ENCODE measurements at regions not wholly inside any gene's neighbourhood (a gene's known extent, or its start where the extent isn't known, plus 50 kb on each side); places are given as distances from the start of the nearest gene placed in this dataset.

GRCh38 chr2:41737888-41738287 is 309.9 kb upstream of the PKDCC start:
- no peak for DNase-seq

- DNase-seq, result no peak
Observed at GRCh38 chr2:41741951-41742595, 305.7 kb upstream of the PKDCC start.

- no peak for DNase-seq
Observed at GRCh38 chr2:41743324-41743723, 304.5 kb upstream of the PKDCC start.

GRCh38 chr2:41750829-41751228 is 297.0 kb upstream of the PKDCC start:
- DNase-seq, result no peak

- no peak for DNase-seq
Observed at GRCh38 chr2:41759880-41760279, 287.9 kb upstream of the PKDCC start.

GRCh38 chr2:41763141-41763540 is 284.7 kb upstream of the PKDCC start:
- DNase-seq, result no peak

GRCh38 chr2:41764131-41764530 is 283.7 kb upstream of the PKDCC start:
- peak in 1 of 2 experiments; percentile 21 for DNase-seq

GRCh38 chr2:41764919-41765318 is 282.9 kb upstream of the PKDCC start:
- no peak for DNase-seq

GRCh38 chr2:41768310-41768709 is 279.5 kb upstream of the PKDCC start:
- no peak for DNase-seq

- DNase-seq, result no peak
Observed at GRCh38 chr2:41771710-41772109, 276.1 kb upstream of the PKDCC start.

GRCh38 chr2:41772697-41773096 is 275.1 kb upstream of the PKDCC start:
- DNase-seq, result no peak

- no peak for DNase-seq
Observed at GRCh38 chr2:41774011-41774605, 273.7 kb upstream of the PKDCC start.

GRCh38 chr2:41775366-41776025 is 272.3 kb upstream of the PKDCC start:
- DNase-seq, result no peak

- DNase-seq, result no peak
Observed at GRCh38 chr2:41779888-41780287, 267.9 kb upstream of the PKDCC start.

GRCh38 chr2:41782306-41783158 is 265.3 kb upstream of the PKDCC start:
- DNase-seq, result peak in 1 of 2 experiments; percentile 53

- DNase-seq, result no peak
Observed at GRCh38 chr2:41784496-41784895, 263.3 kb upstream of the PKDCC start.

- DNase-seq, result no peak
Observed at GRCh38 chr2:41785251-41786022, 262.4 kb upstream of the PKDCC start.

- no peak for DNase-seq
Observed at GRCh38 chr2:41791523-41791922, 256.3 kb upstream of the PKDCC start.

GRCh38 chr2:41803361-41803760 is 244.5 kb upstream of the PKDCC start:
- no peak for DNase-seq

GRCh38 chr2:41806286-41806685 is 241.5 kb upstream of the PKDCC start:
- DNase-seq, result no peak

- no peak for DNase-seq
Observed at GRCh38 chr2:41821167-41821566, 226.7 kb upstream of the PKDCC start.

GRCh38 chr2:41826921-41827320 is 220.9 kb upstream of the PKDCC start:
- no peak for DNase-seq

Data from NCI-H446 (cell line).